Tibial nerve (tissue), 4 donors: ENCODE measurements at regions not wholly inside any gene's neighbourhood (a gene's known extent, or its start where the extent isn't known, plus 50 kb on each side); places are given as distances from the start of the nearest gene placed in this dataset.

Experiments
- DNase-seq, 2 donors: peaks; one replicate each; pipeline ENCODE4 v3.0.0-alpha.2; 2019; ENCODE audit warnings: low spot score in 2 of 2
- H3K27ac ChIP-seq, 4 donors: fragments of 200-600 bp; sonication (generic) in 3 of 4; one replicate each; pipeline ENCODE4 v1.5.1; 2017 to 2019; ENCODE audit warnings: mild to moderate bottlenecking in 1 of 4
- H3K27me3 ChIP-seq, 2 donors: fragments of 200-600 bp; sonication (generic) in 1 of 2; one replicate each; pipeline versions ENCODE4 v1.5.1 to v1.6.0; 2017 to 2019
- H3K36me3 ChIP-seq, 3 donors: fragments of 200-600 bp; sonication (generic); one replicate each; pipeline ENCODE4 v1.5.1; 2018 to 2019
- H3K4me1 ChIP-seq, 4 donors: fragments of 200-600 bp; sonication (generic) in 3 of 4; one replicate each; pipeline ENCODE4 v1.5.1; 2017 to 2019
- H3K4me3 ChIP-seq, 4 donors: fragments of 200-600 bp; sonication (generic) in 3 of 4; one replicate each; pipeline ENCODE4 v1.5.1; 2017 to 2019; ENCODE audit warnings: mild to moderate bottlenecking in 1 of 4, moderate library complexity in 1 of 4
- H3K9me3 ChIP-seq, 4 donors: fragments of 200-600 bp; sonication (generic) in 3 of 4; one replicate each; pipeline ENCODE4 v1.5.1; 2017 to 2019
- EP300 ChIP-seq, 2 donors: sonication (generic); formaldehyde crosslinking; IDR thresholded peaks; one replicate each; pipeline ENCODE4 v1.6.1; 2017; ENCODE audit warnings: antibody characterized with exemption in 2 of 2, mild to moderate bottlenecking in 1 of 2
- POLR2A ChIP-seq, 2 donors: fragments of 450-650 bp; IDR thresholded peaks; one replicate each; pipeline ENCODE4 v1.6.1; 2017; ENCODE audit warnings: antibody characterized with exemption in 2 of 2, mild to moderate bottlenecking in 2 of 2, moderate library complexity in 2 of 2
- WGBS, 2 donors: methylation state at CpG; one replicate each; pipeline ENCODE4 v1.1.5; 2018; 5-methylcytosine and 5-hydroxymethylcytosine counted together
- TF ChIP-seq, protein P1 (sequence below), 5 experiments: fragments of 200-600 bp in 3 of 5; fragments of 450-650 bp in 2 of 5; sonication (generic) in 3 of 5; IDR thresholded peaks; one replicate each; pipeline ENCODE4 v1.5.1; 2016 to 2019; ENCODE audit warnings: antibody characterized with exemption in 5 of 5, mild to moderate bottlenecking in 3 of 5, moderate library complexity in 2 of 5

- Histone ChIP-seq H3K27ac (no peak overlapping the region), H3K4me1 (no peaks in the 10 kb centered on the region), H3K4me3 (no peak overlapping the region), H3K27me3 (no peaks in the 10 kb centered on the region), H3K9me3 (peaks cover 0 to 22% (median 2%) of the 10 kb centered on the region in 4 donors), H3K36me3 (no peaks in the 10 kb centered on the region)
- TF ChIP-seq, protein P1, sequence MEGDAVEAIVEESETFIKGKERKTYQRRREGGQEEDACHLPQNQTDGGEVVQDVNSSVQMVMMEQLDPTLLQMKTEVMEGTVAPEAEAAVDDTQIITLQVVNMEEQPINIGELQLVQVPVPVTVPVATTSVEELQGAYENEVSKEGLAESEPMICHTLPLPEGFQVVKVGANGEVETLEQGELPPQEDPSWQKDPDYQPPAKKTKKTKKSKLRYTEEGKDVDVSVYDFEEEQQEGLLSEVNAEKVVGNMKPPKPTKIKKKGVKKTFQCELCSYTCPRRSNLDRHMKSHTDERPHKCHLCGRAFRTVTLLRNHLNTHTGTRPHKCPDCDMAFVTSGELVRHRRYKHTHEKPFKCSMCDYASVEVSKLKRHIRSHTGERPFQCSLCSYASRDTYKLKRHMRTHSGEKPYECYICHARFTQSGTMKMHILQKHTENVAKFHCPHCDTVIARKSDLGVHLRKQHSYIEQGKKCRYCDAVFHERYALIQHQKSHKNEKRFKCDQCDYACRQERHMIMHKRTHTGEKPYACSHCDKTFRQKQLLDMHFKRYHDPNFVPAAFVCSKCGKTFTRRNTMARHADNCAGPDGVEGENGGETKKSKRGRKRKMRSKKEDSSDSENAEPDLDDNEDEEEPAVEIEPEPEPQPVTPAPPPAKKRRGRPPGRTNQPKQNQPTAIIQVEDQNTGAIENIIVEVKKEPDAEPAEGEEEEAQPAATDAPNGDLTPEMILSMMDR (IDR thresholded peaks at IDR 0.05): no peak
- TF ChIP-seq POLR2A (IDR thresholded peaks at IDR 0.05) (no peak), EP300 (IDR thresholded peaks at IDR 0.05) (no peak)
- 81% methylated on average over 1 of the region's 1 CpG for WGBS, 2 donors
- DNase-seq: no peak
Measured at GRCh38 chr2:183339311-183339710, 215.1 kb downstream of the NUP35 start.

DNA sequence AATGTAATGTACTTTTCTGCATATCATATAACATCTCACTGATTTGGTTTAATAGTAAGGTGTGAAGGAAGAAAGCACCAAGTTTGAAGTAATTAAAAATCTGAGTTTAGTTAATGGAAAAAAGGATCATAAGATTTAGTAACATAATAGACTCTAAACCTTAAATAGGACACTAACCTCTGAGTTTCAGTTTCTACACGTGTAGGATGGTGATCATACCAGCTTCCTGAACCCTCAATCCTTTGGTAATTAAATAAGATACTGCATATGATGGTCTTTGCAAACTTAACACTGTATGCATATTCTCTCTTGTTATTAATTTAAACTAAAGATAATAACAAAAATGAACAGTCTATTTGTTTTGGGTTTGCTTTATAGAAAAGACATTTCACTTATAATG lies 216.8 kb downstream of the NUP35 start:
- Histone ChIP-seq H3K27ac (no peak overlapping the region), H3K9me3 (peaks cover 0 to 19% (median 2%) of the 10 kb centered on the region in 4 donors), H3K36me3 (no peaks in the 10 kb centered on the region), H3K4me1 (no peaks in the 10 kb centered on the region), H3K4me3 (no peak overlapping the region), H3K27me3 (no peaks in the 10 kb centered on the region)
- DNase-seq: no peak
- TF ChIP-seq, protein P1 (IDR thresholded peaks at IDR 0.05): no peak
- no peak for TF ChIP-seq POLR2A (IDR thresholded peaks at IDR 0.05)
- TF ChIP-seq EP300 (IDR thresholded peaks at IDR 0.05): no peak
- WGBS, 2 donors: 55 to 72% methylated on average over 1 of the region's 1 CpG

GRCh38 chr2:183347969-183348368 lies 223.7 kb downstream of the NUP35 start:
- WGBS, 2 donors: 71 to 74% methylated on average over 3 of the region's 3 CpGs
- Histone ChIP-seq H3K4me1 (no peaks in the 10 kb centered on the region), H3K9me3 (no peaks in the 10 kb centered on the region), H3K36me3 (no peaks in the 10 kb centered on the region), H3K4me3 (no peak overlapping the region), H3K27ac (no peak overlapping the region), H3K27me3 (no peaks in the 10 kb centered on the region)
- DNase-seq: no peak
- TF ChIP-seq POLR2A (IDR thresholded peaks at IDR 0.05): no peak
- no peak for TF ChIP-seq EP300 (IDR thresholded peaks at IDR 0.05)
- TF ChIP-seq, protein P1 (IDR thresholded peaks at IDR 0.05): no peak

- Histone ChIP-seq H3K4me1 (no peaks in the 10 kb centered on the region), H3K27me3 (no peaks in the 10 kb centered on the region), H3K4me3 (no peak overlapping the region), H3K36me3 (no peaks in the 10 kb centered on the region), H3K9me3 (no peaks in the 10 kb centered on the region), H3K27ac (no peak overlapping the region)
- TF ChIP-seq, protein P1 (IDR thresholded peaks at IDR 0.05): no peak
- TF ChIP-seq POLR2A (IDR thresholded peaks at IDR 0.05) (no peak), EP300 (IDR thresholded peaks at IDR 0.05) (no peak)
- 88 to 90% methylated on average over 2 of the region's 2 CpGs for WGBS, 2 donors
- DNase-seq: no peak
Measured at GRCh38 chr2:183348492-183348891, 224.2 kb downstream of the NUP35 start.

DNA sequence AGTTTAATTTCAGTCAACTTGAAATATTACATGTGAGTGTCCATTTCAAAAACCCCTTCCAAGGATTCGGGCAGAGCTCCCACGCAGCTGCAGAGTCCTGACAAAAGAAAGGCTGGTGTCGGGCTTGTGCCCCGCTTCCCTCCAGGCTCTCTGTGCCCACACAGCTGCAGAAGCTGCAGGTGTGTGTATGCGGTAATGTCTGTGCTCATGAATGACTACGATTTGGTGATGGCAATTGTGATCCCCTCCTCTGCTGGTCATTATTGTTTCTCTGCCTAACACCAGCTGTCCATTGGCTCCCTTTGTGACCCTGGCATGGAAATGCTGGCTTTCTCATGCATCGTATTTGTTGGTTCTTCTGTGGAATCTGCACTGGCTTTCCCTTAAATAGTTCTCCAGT lies 224.8 kb downstream of the NUP35 start:
- DNase-seq: no peak
- Histone ChIP-seq H3K9me3 (no peaks in the 10 kb centered on the region), H3K27me3 (no peaks in the 10 kb centered on the region), H3K4me1 (no peaks in the 10 kb centered on the region), H3K27ac (no peak overlapping the region), H3K4me3 (no peak overlapping the region), H3K36me3 (no peaks in the 10 kb centered on the region)
- 46 to 72% methylated on average over 7 of the region's 7 CpGs for WGBS, 2 donors
- TF ChIP-seq POLR2A (IDR thresholded peaks at IDR 0.05) (no peak), EP300 (IDR thresholded peaks at IDR 0.05) (no peak)
- TF ChIP-seq, protein P1 (IDR thresholded peaks at IDR 0.05): no peak
